Left lung (tissue), 4 donors: ENCODE measurements at regions not wholly inside any gene's neighbourhood (a gene's known extent, or its start where the extent isn't known, plus 50 kb on each side); places are given as distances from the start of the nearest gene placed in this dataset.

Source experiments
- ATAC-seq: fragments of 200-7000 bp; cut with Tn5 transposase; one replicate; pipeline ENCODE4 v1.9.1; 2020; ENCODE audit warnings: moderate library complexity
- DNase-seq, 4 donors: peaks; one replicate each; pipeline ENCODE4 v3.0.0-alpha.2; 2013 to 2020
- H3K27ac ChIP-seq, 2 donors: fragments of 200-600 bp; sonication (generic) in 1 of 2; one replicate each; pipeline versions ENCODE4 v1.5.0 to v1.8.0; 2020 to 2021
- H3K27me3 ChIP-seq, 2 donors: fragments of 200-600 bp; sonication (generic) in 1 of 2; one replicate each; pipeline versions ENCODE4 v1.5.0 to v1.8.0; 2020 to 2021
- H3K36me3 ChIP-seq, 2 donors: fragments of 200-600 bp; sonication (generic) in 1 of 2; one replicate each; pipeline versions ENCODE4 v1.5.0 to v1.8.0; 2020 to 2021
- H3K4me1 ChIP-seq, 2 donors: fragments of 200-600 bp; one replicate each; pipeline ENCODE4 v1.8.0; 2021
- H3K4me3 ChIP-seq, 2 donors: fragments of 200-600 bp; sonication (generic) in 1 of 2; one replicate each; pipeline versions ENCODE4 v1.5.0 to v1.8.0; 2020 to 2021; ENCODE audit warnings: mild to moderate bottlenecking in 1 of 2
- H3K9me3 ChIP-seq, 2 donors: fragments of 200-600 bp; sonication (generic) in 1 of 2; one replicate each; pipeline versions ENCODE4 v1.5.0 to v1.8.0; 2020 to 2021
- CTCF ChIP-seq, 2 donors: fragments of 200-600 bp; sonication (generic) in 1 of 2; IDR thresholded peaks; one replicate each; pipeline versions ENCODE4 v1.5.0 to v1.8.0; 2021; ENCODE audit warnings: antibody characterized with exemption in 2 of 2
- intact Hi-C, 2 donors: fragments of 100-400 bp; cut with DNase I; formaldehyde crosslinking; loops; one replicate each; pipeline versions ENCODE4 v1.11.2 to v1.14.2; 2022
- donor health status: DM: no; HTN: yes; CAD: no.
- donor health status: DM: no; HTN: no; CAD: no.

GRCh38 chr6:120853489-120853888, 480.8 kb downstream of the TBC1D32 start:
- Histone ChIP-seq H3K36me3 (no peaks in the 10 kb centered on the region), H3K27me3 (no peaks in the 10 kb centered on the region), H3K9me3 (peaks cover 0 to 5% of the 10 kb centered on the region in 2 donors), H3K27ac (no peak overlapping the region), H3K4me1 (no peaks in the 10 kb centered on the region), H3K4me3 (no peak overlapping the region)
- no peak for TF ChIP-seq CTCF (IDR thresholded peaks at IDR 0.05)
- intact Hi-C loops = no loop called here
- ATAC-seq (no peak), DNase-seq (no peak)

GRCh38 chr6:120852293-120852849, 481.9 kb downstream of the TBC1D32 start:
- ATAC-seq = no peak
- Histone ChIP-seq H3K9me3 (peaks cover 0 to 5% of the 10 kb centered on the region in 2 donors), H3K4me3 (no peak overlapping the region), H3K4me1 (no peaks in the 10 kb centered on the region), H3K36me3 (no peaks in the 10 kb centered on the region), H3K27ac (no peak overlapping the region), H3K27me3 (no peaks in the 10 kb centered on the region)
- no peak for TF ChIP-seq CTCF (IDR thresholded peaks at IDR 0.05)
- intact Hi-C loops = no loop called here
- DNase-seq = no peak

- intact Hi-C loops = no loop called here
- Histone ChIP-seq H3K36me3 (no peaks in the 10 kb centered on the region), H3K27ac (no peak overlapping the region), H3K27me3 (no peaks in the 10 kb centered on the region), H3K9me3 (no peaks in the 10 kb centered on the region), H3K4me3 (no peak overlapping the region), H3K4me1 (no peaks in the 10 kb centered on the region)
- TF ChIP-seq CTCF (IDR thresholded peaks at IDR 0.05) = peak; percentile 31
- DNase-seq (peak in 1 of 4 donors; percentile 12), ATAC-seq (peak; percentile 56)
These were observed 508.0 kb downstream of the TBC1D32 start for GRCh38 chr6:120826253-120826652.

GRCh38 chr6:120816794-120817193, 517.5 kb downstream of the TBC1D32 start:
- Histone ChIP-seq H3K27ac (no peak overlapping the region), H3K27me3 (no peaks in the 10 kb centered on the region), H3K4me3 (no peak overlapping the region), H3K4me1 (no peaks in the 10 kb centered on the region), H3K9me3 (peaks cover 0 to 15% of the 10 kb centered on the region in 2 donors), H3K36me3 (no peaks in the 10 kb centered on the region)
- no peak for DNase-seq
- TF ChIP-seq CTCF (IDR thresholded peaks at IDR 0.05) = no peak
- ATAC-seq = no peak
- intact Hi-C loops = no loop called here

- ATAC-seq (no peak), DNase-seq (no peak)
- H3K9me3 ChIP-seq = peaks cover 0 to 4% of the 10 kb centered on the region in 2 donors
- intact Hi-C loops = no loop called here
- no peak overlapping the region for H3K27ac ChIP-seq
- H3K27me3 ChIP-seq = no peaks in the 10 kb centered on the region
- no peak overlapping the region for H3K4me3 ChIP-seq
- H3K36me3 ChIP-seq = no peaks in the 10 kb centered on the region
- no peaks in the 10 kb centered on the region for H3K4me1 ChIP-seq
- TF ChIP-seq CTCF (IDR thresholded peaks at IDR 0.05) = no peak
These were observed 529.0 kb downstream of the TBC1D32 start for GRCh38 chr6:120805276-120805675.
